ENCODE measurements at regions not wholly inside any gene's neighbourhood (a gene's known extent, or its start where the extent isn't known, plus 50 kb on each side); places are given as distances from the start of the nearest gene placed in this dataset.

- H3K27me3 ChIP-seq (ENCODE audit: control insufficient read depth, insufficient read depth, low read length) = no peaks in the 10 kb centered on the region
- no peak overlapping the region for H3K4me3 ChIP-seq (ENCODE audit: low read depth, low read length)
- FAIRE-seq (peak; percentile 36), DNase-seq (ENCODE audit: low read depth) (peak; percentile 98)
- TF ChIP-seq, protein P1, sequence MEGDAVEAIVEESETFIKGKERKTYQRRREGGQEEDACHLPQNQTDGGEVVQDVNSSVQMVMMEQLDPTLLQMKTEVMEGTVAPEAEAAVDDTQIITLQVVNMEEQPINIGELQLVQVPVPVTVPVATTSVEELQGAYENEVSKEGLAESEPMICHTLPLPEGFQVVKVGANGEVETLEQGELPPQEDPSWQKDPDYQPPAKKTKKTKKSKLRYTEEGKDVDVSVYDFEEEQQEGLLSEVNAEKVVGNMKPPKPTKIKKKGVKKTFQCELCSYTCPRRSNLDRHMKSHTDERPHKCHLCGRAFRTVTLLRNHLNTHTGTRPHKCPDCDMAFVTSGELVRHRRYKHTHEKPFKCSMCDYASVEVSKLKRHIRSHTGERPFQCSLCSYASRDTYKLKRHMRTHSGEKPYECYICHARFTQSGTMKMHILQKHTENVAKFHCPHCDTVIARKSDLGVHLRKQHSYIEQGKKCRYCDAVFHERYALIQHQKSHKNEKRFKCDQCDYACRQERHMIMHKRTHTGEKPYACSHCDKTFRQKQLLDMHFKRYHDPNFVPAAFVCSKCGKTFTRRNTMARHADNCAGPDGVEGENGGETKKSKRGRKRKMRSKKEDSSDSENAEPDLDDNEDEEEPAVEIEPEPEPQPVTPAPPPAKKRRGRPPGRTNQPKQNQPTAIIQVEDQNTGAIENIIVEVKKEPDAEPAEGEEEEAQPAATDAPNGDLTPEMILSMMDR (IDR thresholded peaks at IDR 0.05; ENCODE audit: insufficient read depth, low read length, severe bottlenecking) = peak; percentile 1
- H3K36me3 ChIP-seq (ENCODE audit: control insufficient read depth, insufficient read depth, low read length) = no peaks in the 10 kb centered on the region
Observed at GRCh38 chr13:106376401-106377112, 158.9 kb downstream of the EFNB2 start.

DNA sequence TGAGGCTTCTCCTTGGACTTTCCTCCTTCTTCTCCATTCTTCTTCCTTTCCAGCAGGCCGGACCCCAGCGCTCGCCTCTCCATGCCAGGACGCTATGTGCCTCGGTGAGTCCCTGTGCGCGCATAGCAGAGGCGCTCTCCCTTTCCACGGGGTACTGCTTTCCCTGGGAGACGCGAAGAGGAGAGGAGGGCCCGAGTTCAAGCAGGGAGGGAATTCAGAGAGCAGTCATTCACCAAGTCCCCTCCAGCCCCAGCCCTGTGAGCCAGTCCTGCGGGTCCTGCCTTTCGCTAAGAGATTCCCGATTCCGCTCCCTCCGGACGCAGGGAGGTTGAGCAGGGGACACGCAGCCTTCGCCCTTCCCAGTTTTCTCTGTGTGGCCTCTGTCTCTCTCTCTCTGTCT, 160.4 kb downstream of the EFNB2 start:
- FAIRE-seq (no peak), DNase-seq (ENCODE audit: low read depth) (no peak)
- TF ChIP-seq, protein P1 (IDR thresholded peaks at IDR 0.05; ENCODE audit: insufficient read depth, low read length, severe bottlenecking) = no peak
- no peaks in the 10 kb centered on the region for H3K36me3 ChIP-seq (ENCODE audit: control insufficient read depth, insufficient read depth, low read length)
- no peak overlapping the region for H3K4me3 ChIP-seq (ENCODE audit: low read depth, low read length)
- no peaks in the 10 kb centered on the region for H3K27me3 ChIP-seq (ENCODE audit: control insufficient read depth, insufficient read depth, low read length)

DNA sequence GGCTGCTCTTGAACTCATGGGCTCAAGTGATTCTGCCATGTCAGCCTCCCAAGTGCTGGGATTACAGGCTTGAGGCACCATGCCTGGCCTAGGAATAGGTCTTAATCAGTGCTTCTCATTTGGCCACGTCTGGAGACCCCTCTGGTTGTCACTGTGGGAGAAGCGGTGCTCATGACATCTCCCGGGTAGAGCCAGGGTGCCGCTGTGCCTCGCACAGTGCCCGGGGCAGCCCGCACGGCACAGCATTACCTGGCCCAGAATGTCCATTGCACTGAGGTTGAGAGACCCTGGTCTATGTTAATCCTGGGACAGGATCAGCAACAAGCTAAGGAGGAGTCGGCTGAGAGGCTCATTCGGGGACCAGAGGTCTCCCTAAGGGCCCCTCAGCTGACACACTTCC, 160.8 kb downstream of the EFNB2 start:
- TF ChIP-seq, protein P1 (IDR thresholded peaks at IDR 0.05; ENCODE audit: insufficient read depth, low read length, severe bottlenecking) = no peak

GRCh38 chr13:106373989-106374572, 161.4 kb downstream of the EFNB2 start:
- Histone ChIP-seq H3K4me3 (ENCODE audit: low read depth, low read length) (no peak overlapping the region), H3K36me3 (ENCODE audit: control insufficient read depth, insufficient read depth, low read length) (no peaks in the 10 kb centered on the region), H3K27me3 (ENCODE audit: control insufficient read depth, insufficient read depth, low read length) (no peaks in the 10 kb centered on the region)
- FAIRE-seq (no peak), DNase-seq (ENCODE audit: low read depth) (peak; percentile 42)
- TF ChIP-seq, protein P1 (IDR thresholded peaks at IDR 0.05; ENCODE audit: insufficient read depth, low read length, severe bottlenecking) = no peak

More for the DNA sequence above, 160.8 kb downstream of the EFNB2 start:
- H3K4me3 ChIP-seq (ENCODE audit: low read depth, low read length) = no peak overlapping the region
- no peaks in the 10 kb centered on the region for H3K27me3 ChIP-seq (ENCODE audit: control insufficient read depth, insufficient read depth, low read length)
- FAIRE-seq (no peak), DNase-seq (ENCODE audit: low read depth) (no peak)
- H3K36me3 ChIP-seq (ENCODE audit: control insufficient read depth, insufficient read depth, low read length) = no peaks in the 10 kb centered on the region

DNA sequence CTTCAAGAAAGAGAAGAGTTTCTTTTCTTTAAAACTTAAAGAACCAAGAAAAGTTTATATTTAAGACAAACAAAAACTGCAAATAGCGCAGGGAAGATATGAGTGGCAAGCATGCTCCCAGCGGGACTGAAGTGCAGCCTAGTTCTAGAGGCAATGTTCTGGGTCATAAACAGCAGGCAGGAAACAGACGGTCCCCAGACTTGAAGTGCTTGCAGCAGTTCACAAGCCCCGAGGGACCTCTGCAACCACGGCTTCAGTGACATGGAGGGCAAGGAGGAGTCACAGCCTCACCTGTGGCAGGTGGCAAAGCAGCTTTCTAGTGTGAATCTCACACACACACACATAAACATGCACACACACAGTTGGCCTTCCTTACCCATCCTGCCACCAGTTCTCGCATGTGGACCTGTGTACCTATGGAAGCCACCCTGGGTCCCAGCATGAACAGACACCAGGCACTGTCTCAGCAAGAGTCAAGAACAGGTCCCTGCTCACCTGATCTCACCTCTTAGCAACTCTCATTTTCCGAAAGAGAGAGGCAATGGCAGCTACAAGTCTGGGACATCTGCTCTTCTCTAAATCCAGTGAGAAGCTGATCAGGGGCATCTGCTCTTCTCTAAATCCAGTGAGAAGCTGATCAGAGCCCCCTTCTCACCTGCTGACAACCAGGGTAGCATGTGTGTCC, 162.0 kb downstream of the EFNB2 start:
- FAIRE-seq (peak; percentile 86), DNase-seq (ENCODE audit: low read depth) (no peak)
- H3K27me3 ChIP-seq (ENCODE audit: control insufficient read depth, insufficient read depth, low read length) = no peaks in the 10 kb centered on the region
- TF ChIP-seq, protein P1 (IDR thresholded peaks at IDR 0.05; ENCODE audit: insufficient read depth, low read length, severe bottlenecking) = no peak
- no peak overlapping the region for H3K4me3 ChIP-seq (ENCODE audit: low read depth, low read length)
- no peaks in the 10 kb centered on the region for H3K36me3 ChIP-seq (ENCODE audit: control insufficient read depth, insufficient read depth, low read length)
